ENCODE measurements at regions not wholly inside any gene's neighbourhood (a gene's known extent, or its start where the extent isn't known, plus 50 kb on each side); places are given as distances from the start of the nearest gene placed in this dataset.

- Histone ChIP-seq H3K9ac (ENCODE audit: control insufficient read depth, insufficient read depth, low read length) (no peak overlapping the region), H3K27me3 (replicated peaks in 1 of 2; ENCODE audit: control insufficient read depth in 2 of 2, insufficient read depth in 2 of 2, low read length in 1 of 2) (no peaks in the 10 kb centered on the region), H3K4me1 (ENCODE audit: control insufficient read depth, insufficient read depth, low read length) (no peaks in the 10 kb centered on the region), H3K79me2 (ENCODE audit: control insufficient read depth, insufficient read depth, low read length) (no peaks in the 10 kb centered on the region), H3K9me3 (replicated peaks; ENCODE audit: control insufficient read depth, insufficient read depth, low read length) (no peaks in the 10 kb centered on the region), H3K36me3 (ENCODE audit: control insufficient read depth in 2 of 2, insufficient read depth in 2 of 2, low read length in 1 of 2) (no peaks in the 10 kb centered on the region), H4K20me1 (ENCODE audit: control insufficient read depth, insufficient read depth) (no peaks in the 10 kb centered on the region), H2AFZ (ENCODE audit: control insufficient read depth, low read depth, low read length) (no peak overlapping the region), H3K4me2 (ENCODE audit: control insufficient read depth, insufficient read depth) (no peak overlapping the region), H3K4me3 (no peak overlapping the region), H3K27ac (ENCODE audit: control insufficient read depth, insufficient read depth) (no peak overlapping the region)
- in situ Hi-C loops (cut with MboI) = no loop called here
- POLR2A ChIA-PET = no interaction called here
- CTCF ChIA-PET = interaction anchor here (0.6 kb wide), 1 partner anchor 1931 kb away, joined by 3 read pairs; no protein-coding TSS in a partner anchor
- RAD21 ChIA-PET (ENCODE audit: unreplicated experiment) = no interaction called here
- DNase-seq (ENCODE audit: low read depth, low spot score) (no peak), FAIRE-seq (no peak), ATAC-seq (no peak)
- WGBS (ENCODE audit: insufficient coverage, insufficient replicate concordance, low lambda C conversion rate, missing lambda C conversion rate) = 0% methylated on average over 1 of the region's 1 CpG
- no TSS peak for BruUV-seq (replicated peaks)
- intact Hi-C loops (cut with micrococcal nuclease; ENCODE audit: unreplicated experiment) = no loop called here
- SMC1A ChIA-PET (ENCODE audit: uncharacterized antibody, unreplicated experiment) = interaction anchor here (0.7 kb wide), 1 partner anchor 58 kb away, joined by 3 read pairs; no protein-coding TSS in a partner anchor
- no peak for TF ChIP-seq USF2 (IDR thresholded peaks at IDR 0.05; ENCODE audit: borderline replicate concordance, low read depth, low read length)
- TF ChIP-seq RAD21 (IDR thresholded peaks at IDR 0.05; ENCODE audit: insufficient read depth, low read depth, low read length) = no peak
- TF ChIP-seq ZBTB33 (IDR thresholded peaks at IDR 0.05) = no peak
- TF ChIP-seq CBFB (IDR thresholded peaks at IDR 0.05; ENCODE audit: low read depth) = no peak
- TF ChIP-seq CREB1 (IDR thresholded peaks at IDR 0.05; ENCODE audit: low read depth) = no peak
- TF ChIP-seq STAT1 (conservative IDR thresholded peaks at IDR 0.05) = no peak
- no peak for TF ChIP-seq ZZZ3 (IDR thresholded peaks at IDR 0.05; ENCODE audit: control insufficient read depth, insufficient read length, low read depth)
- TF ChIP-seq CTCF (IDR thresholded peaks at IDR 0.05 in 2 of 3, conservative IDR thresholded peaks at IDR 0.05 in 1 of 3; ENCODE audit: control insufficient read depth in 2 of 3, extremely low read depth in 1 of 3, insufficient read depth in 1 of 3, low read depth in 3 of 3, low read length in 3 of 3) = no peak
- TF ChIP-seq SREBF2 (IDR thresholded peaks at IDR 0.05; ENCODE audit: low read length) = no peak
- TF ChIP-seq TCF12 (IDR thresholded peaks at IDR 0.05; ENCODE audit: low read depth, low read length) = no peak
- no peak for TF ChIP-seq ASH2L (IDR thresholded peaks at IDR 0.05; ENCODE audit: borderline replicate concordance, low read depth)
- no peak for TF ChIP-seq NFYA (IDR thresholded peaks at IDR 0.05; ENCODE audit: borderline replicate concordance, low read depth, low read length)
- TF ChIP-seq IKZF2 (IDR thresholded peaks at IDR 0.05) = no peak
- TF ChIP-seq CUX1 (IDR thresholded peaks at IDR 0.05; ENCODE audit: insufficient replicate concordance, low read depth, low read length) = no peak
- no peak for TF ChIP-seq CBX3 (IDR thresholded peaks at IDR 0.05; ENCODE audit: borderline replicate concordance, low read depth)
- TF ChIP-seq RB1 (IDR thresholded peaks at IDR 0.05; ENCODE audit: borderline replicate concordance) = no peak
Measured at GRCh38 chr3:83842511-83842910, 1116.3 kb upstream of the CADM2 start.

Data from GM12878 (cell line).